ENCODE measurements at regions not wholly inside any gene's neighbourhood (a gene's known extent, or its start where the extent isn't known, plus 50 kb on each side); places are given as distances from the start of the nearest gene placed in this dataset.
A peak's percentile ranks its signal among the peaks of the same experiment; 100 is the strongest.

DNA sequence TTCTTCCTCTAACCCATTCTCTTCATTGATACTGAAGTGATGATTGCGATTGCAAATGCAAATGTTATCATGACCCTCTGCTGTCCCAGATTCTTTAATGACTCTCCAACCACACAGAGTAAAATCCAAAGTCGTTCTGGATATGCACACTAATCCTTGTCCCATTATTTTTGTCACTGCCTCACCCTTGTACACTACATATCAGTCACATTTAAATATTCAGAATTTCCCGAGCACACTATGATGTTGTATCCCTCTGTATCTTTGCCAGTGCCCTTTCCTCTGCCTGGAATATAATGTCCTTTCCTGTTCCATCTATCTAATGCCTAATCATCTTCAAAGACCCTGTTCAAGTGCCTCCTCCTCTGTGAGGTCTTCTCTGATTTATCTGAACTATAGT is 55.4 kb upstream of the MMP13 start:
- DNase-seq (ENCODE audit: low read depth): no peak

DNA sequence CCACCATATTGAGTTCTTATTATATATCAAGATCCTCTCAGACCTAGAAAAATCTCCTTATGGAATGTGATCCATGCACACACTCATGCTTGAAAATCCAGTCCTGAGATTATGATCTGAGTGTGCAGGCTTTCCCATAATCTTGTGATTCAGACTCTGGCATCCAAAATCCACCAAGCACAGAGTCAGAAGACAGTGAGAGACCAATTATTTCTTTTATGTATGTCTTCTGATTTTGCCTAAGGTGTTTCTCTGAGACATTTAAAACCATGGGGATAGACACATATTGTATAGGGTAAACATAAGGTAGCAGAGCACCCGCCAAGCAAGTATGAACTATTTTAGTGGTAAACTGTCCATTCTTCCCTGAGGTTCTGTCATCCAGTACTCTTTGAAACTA is 52.0 kb upstream of the MMP13 start:
- peak; percentile 48 for DNase-seq (ENCODE audit: low read depth)

All from M059J (cell line).